Inflammatory macrophage (primary cell): ENCODE measurements at regions not wholly inside any gene's neighbourhood (a gene's known extent, or its start where the extent isn't known, plus 50 kb on each side); places are given as distances from the start of the nearest gene placed in this dataset.

Source experiments
- DNase-seq, 2 donors: peaks; one replicate each; pipeline ENCODE4 v3.0.0-alpha.2; 2020 to 2022

DNA sequence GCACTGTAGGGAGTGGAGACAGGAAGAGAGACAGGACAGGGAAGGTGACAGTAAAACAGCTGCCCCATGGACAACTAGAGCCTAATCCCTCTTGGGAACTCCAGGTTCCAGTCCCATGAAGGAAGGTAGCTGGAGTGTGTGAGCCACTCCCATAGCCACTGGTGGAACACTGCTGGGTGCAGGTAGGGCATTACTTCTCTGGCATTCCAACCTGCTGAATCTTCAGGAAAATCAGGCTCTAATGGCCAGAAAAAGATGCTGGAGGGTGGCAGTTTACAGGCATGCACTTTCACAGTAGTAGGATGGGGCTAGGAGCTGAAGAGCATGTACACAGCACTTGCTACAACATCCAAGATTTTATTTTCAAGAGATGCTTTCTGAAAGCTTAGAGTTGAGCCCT is 259.4 kb downstream of the AUH start:
- DNase-seq, result no peak

DNA sequence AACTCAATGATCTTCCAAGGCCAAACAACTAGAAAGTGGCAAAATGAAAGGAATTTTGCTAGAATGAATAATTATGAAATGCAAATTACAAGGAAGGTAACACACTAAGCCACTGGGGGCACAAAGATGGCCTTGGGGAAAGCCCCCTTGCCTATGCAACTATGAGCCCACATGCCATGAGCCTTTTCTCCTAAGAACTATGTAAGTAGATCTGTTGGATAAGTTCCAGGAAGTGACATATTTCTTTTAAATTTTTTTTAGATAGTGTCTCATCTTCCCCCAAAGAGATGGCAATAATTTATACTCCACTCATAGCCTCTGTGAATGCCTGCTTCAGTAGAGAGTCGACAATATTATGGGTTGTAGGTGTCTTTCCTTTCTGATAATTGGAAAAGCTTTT is 257.8 kb downstream of the AUH start:
- DNase-seq, result no peak

DNA sequence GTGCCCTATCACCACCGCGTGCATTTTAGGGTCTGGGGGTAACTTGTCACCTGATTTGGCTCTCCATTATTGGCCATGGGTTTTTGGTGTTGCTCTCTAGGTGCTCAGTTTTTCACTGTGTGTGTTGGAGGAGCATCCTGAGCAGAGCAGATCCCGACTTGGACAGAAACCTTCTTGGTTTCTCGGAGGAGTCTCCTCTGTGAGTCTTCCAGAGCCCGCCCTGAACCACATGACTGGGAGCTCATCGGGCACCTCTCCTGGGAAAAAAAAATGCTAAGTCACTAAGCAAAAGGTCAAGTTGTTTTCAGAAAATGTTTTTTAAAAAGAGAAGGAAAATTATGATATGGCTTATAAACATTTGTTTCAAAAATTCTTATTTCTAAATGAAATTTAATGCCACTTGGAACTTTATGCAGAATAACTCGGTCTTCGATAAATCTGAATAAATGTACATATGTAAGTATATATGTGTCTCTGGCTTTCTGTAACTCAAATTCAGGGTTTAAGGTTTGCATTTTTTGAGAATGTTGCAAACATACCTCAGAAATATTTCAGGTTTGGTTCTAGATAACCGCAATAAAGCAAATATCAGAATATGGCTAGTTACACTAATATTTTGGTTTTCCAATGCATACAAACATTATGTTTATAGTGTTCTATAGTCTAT is 255.2 kb downstream of the AUH start:
- no peak for DNase-seq

DNA sequence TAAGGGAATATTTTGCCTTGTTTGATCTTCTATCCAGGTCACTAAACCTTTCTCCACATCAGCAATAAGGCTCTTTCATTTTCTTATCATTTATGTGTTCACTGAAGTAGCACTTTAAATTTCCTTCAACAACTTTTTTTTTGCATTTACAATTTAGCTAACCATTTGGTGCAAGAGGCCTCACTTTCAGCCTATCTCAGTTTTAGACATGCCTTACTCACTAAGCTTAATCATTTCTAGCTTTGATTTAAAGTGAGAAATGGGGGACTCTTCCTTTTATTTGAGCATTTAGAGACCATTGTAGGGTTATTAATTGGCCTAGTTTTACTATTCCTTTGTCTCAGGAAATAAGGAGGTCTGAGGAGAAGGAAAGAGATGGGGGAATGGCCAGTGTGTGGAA is 250.5 kb downstream of the AUH start:
- DNase-seq, result no peak

DNA sequence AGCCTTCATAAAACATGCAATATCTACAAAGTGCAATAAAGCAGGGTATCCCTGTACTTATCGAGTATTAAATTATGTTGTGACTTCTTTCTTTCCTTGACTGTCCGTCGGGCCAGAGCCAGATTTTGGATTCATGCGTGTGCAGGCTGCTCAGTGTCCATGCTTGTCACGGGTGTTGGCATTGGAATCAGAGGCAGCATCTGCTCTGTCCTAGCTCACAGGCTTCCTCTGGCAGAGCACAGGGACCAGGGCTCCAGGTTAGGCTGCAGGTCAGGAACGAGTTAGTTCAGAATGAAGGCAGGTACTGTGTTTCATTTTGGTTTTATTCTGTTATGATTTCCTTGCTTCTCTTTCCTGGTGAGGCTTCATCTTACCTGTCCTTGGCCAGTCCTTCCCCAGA is 249.8 kb downstream of the AUH start:
- DNase-seq, result no peak

DNA sequence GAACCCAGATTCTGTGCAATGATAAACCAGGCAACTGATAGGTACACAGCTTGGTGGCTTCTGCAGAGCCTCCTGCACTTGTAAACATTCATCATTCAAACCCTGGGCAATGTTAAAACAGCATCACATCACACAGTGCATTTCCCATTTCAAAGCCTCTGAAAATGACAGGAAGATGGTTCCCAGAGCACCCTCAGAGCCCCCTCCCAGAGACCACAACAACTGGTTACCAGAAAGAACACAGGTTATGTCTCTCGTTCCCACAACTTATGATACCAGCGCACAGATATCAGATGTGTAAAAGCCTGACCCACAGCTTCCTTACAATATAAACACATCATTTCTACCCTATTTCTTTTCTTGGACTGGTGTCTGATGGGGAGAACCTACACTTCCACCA is 248.7 kb downstream of the AUH start:
- DNase-seq, result no peak

DNA sequence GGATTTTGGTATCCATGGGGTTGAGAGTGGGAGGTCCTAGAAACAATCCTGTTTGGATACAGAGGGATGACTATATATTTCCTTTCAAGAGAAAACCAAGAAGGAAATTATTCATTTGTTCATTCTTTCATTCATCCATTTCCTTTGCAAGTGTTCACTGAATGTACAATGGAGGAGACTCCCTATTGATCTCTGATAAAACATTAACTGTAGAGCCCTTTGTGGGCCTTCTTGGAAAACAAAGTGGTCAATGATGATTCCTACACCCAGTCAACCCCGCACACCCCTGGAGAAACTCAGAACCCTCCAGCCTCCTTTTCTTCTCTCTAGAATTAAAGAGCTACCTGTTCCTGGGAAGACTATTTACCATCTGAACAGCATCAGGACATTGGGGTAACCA is 247.3 kb downstream of the AUH start:
- DNase-seq, result no peak

DNA sequence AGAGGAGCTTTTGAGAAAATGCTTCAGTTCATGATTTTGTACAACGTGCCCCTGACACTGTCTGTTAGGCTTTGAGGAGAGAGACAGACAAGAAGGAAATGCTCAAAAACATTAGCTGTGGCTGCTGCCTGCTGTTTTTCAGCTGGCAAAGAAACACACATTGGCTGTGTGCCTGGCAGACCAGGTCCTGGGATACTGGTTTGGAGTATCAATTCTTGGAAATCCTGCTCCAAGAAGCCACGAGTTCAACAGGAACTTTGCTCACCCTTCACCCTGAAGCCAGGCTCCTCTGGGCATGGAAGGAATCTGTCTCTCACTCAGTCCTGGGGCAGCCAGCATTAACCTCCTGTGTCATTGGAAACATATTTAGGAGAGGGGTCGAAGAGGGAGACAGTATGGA is 245.5 kb downstream of the AUH start:
- DNase-seq, result no peak

DNA sequence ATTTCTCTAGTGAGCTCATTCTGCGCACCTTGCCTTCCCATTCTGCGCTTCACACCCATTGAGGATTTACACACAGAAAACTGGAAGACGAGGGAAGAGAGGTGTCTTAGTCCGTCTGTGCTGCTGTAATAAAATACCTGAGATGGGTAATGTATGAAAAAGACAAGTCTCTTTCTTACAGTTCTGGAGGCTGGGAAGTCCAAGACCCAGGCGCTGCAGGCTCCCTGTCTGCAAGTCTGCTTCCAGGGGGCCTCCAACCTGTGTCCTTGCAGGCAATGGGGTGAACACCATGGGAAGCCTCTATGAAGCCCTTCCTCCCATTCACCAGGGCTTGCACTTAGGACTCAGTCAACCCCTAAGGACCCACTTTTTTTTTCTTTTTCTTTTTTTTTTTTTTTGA is 245.0 kb downstream of the AUH start:
- DNase-seq, result no peak

DNA sequence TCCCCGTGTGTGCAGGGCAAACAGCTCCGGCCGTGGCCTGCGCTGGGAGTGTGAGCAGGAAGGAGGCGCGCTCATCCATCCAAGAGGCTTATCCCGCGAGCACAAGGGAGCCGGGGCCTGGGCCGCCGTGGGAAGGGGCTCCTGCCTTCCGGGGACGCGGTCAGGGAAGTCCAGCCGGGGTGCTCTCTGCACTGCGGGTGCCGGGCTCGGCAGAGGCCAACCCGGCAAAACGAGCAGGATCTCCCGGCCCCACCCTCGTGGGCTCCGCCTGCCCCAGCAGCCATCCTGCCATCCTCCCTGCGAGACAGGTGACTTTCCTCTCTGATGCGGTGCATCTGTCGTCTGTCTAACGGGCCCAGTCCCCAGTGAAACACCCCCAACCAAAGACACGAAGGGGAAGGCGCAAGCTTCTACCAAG is 244.2 kb downstream of the AUH start:
- DNase-seq, result no peak

DNA sequence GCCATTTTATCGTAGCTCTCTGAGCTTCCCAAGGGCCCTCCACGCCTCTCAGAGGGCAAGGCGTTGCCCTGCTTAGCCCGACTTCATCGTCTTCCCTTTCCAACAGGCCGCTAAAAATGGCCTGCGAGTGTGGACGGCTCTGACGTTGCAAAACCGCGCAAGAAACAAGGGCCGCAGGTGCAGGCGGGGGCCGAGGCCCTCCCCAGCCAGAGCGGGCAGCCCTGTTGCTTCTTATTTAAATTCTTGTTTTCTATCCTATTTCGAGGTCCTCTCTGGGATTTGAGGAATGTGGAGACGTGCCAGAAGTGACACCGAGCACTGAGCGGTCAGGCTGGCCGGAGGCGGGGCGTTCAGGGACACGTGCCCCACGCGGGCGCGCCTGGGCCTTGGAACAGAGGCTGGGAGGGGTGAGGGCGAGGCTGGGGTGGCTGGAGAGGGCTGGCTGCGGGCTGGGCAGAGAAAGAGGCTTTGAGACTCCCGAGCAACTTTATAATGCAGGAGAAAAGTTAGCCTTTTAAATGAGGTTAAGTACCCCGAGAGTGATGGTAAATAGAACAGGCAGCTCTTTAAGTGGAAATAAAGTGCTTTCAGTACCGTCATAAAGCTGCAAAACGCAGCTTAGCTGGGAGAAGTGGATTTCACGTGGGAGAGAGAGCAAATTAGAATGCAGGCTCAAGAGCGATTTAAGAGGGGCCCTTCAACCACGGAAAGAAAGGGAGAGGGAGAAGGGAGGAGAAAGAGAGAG is 243.6 kb downstream of the AUH start:
- DNase-seq, result peak; percentile 24 to 42

DNA sequence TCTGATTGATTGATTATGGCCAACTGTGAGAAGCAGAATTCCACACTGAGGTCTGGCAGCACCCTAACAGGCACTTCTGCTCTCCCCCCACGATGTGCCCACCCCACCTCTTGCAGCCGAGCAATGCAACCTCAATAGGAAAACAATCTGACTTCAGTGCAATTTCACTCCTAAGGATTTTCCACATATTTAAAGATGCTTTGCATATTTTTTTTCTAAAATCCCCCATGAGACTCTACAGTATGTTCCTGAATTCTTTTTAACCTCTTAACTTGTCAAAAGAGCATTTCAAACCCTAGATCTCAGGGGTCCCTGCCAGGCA is 243.1 kb downstream of the AUH start:
- no peak for DNase-seq

DNA sequence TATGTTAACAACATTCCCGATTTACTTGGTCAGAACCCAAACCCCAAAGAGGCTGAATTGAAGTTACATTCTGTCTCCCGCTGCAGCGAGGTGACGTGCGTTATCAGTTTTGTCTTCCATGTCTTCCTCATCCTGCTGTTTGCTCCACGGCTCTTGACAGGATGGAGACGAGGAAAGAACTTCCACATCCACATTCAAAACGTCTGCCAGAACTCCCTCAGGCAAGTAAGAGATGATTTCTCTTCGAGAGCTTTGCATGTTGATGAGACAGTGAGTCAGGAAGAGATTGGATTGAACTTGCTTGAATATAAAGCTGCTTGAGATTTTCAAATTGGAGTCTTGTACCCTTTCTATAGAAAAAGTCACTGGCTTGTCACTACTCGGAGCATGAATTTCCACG is 242.6 kb downstream of the AUH start:
- DNase-seq, result no peak

DNA sequence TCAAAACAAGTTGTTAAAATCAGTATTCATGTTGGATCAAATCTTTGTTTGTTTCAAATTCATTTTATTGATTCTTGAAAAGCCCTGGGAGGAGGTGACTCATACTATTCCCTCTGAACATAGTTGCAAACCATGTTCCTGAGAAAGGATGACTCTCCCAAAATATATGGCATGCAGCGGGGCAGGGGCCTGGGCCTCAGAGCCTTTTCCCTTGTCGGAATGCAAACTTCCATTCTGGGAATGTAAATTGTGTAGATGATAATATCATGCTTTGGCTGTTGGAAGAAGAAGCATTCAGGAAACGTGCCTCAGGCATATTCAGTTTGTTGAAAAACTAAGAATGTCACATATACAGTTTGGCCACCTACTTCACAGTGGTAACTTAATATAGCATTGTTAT is 242.0 kb downstream of the AUH start:
- no peak for DNase-seq

DNA sequence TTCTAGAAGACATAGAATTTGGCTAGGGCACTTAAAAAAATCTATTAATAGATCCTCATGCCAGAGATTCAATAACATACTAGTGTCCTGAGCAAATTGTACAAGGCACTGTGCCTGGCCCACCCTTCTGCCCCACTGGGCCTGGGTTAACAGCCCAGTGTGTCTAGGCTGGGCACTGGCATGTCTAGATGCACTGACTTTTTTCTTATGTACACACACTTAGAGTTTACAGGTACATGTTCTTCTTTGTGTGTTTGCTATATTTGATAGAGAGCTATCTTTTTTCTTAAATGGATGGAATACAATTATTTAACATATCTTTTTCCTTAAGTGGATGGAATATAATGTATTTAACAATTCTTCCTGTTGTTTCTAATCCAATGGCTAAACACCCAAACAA is 241.5 kb downstream of the AUH start:
- DNase-seq, result no peak

DNA sequence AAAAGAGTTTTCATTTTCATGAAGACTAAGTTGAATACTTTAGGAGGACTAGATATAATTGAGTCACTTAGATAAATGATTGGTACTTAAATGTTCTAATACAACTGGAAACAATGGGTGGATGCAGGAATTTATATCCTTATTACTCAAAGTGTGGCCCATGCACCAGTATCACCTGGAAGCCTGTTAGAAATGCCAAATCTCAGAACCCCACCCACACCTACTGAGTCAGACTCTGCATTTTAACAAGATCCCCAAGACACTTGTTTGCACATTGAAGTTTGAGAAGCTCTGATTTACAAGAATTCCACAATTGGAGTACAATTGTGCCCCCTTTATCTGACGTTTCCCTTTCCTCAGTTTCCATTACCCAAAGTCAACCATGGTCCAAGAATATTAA is 239.0 kb downstream of the AUH start:
- no peak for DNase-seq

DNA sequence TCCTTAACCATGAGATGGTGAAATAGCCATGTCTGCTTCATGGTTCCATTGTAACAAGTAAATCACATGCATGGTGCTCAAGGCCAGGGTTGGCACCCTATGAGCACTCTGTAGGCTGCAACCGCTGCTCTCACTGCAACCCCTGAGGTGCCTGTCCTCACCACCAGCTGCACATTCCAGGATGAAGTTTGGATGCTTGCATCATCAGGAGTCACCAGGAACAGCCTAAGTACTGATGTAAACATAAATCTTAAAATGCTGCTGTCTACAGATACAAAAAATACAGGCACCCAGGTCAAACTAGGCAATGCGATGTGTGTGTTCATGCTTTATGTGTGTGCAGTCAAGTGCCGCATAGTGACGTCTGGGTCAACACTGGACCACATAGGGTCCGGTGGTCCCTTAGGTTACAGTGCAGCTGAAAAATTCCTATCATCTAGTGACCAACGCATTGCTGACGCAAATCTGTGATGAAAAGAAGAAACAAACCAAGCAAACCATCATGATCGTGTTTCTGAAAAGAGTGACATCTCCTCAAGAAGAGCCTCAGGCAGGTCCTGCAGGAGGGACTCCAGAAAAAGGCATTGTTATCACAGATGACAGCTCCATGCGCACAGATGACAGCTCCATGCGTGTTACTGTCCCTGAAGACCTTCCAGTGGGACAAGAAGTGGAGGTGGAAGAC is 234.8 kb downstream of the AUH start:
- DNase-seq, result no peak

DNA sequence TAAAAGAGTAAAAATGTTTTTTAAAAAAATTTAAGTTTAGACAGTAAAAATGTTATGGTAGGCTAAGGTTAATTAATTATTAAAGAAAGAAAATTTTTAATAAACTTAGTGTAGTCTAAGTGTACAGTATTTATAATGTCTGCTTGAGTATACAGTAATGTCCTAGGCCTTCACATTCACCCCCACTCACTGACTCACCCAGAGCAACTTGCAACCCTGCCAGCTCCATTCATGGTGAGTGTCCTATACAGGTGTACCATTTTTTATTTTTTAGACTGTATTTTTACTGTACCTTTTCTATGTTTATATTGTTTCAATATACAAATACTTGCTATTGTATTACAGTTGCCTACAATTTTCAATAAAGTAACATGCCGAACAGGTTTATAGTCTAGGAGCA is 234.1 kb downstream of the AUH start:
- no peak for DNase-seq

DNA sequence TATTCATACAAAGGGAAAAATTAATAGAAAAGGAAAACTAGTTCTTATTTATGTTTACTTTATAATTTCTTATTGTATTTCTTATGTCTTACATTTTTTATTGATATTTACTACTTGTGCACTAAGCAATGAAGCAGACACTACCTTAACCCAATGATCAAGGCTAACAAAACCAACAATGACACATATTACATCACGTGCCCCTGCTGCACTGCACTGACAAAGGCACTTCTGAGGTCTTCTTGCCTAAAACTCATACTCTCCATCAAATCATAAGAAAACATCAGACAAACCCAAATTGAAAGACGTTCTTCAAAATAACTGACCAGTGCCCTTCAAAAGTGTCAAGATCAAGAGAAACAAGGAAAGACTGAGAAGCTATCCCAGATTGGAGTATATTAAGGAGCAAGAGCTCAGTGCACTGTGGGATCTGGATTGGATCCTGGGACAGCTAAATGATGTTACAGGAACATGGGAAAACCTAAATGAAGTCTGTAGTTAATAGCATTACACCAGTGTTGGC is 230.9 kb downstream of the AUH start:
- no peak for DNase-seq

DNA sequence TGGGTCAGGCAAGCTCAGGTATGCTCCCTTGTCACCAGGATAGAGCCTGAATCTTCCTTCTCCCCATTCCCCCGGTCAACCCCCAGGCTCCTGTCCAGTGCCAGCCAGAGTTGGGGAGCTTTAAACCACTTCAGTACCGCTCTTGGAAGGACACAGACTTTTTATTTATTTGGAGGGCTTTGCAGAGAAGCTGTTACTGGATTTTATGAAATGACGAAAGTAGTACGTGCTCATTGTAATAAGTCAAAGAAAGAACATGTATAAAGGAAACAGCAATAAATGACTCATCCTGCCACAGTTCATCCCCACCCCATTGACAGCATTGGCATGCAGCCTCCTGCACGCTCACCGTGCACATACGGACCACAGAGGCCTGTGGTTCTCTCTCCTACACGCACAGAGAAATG is 230.3 kb downstream of the AUH start:
- DNase-seq, result peak; percentile 22 to 39

DNA sequence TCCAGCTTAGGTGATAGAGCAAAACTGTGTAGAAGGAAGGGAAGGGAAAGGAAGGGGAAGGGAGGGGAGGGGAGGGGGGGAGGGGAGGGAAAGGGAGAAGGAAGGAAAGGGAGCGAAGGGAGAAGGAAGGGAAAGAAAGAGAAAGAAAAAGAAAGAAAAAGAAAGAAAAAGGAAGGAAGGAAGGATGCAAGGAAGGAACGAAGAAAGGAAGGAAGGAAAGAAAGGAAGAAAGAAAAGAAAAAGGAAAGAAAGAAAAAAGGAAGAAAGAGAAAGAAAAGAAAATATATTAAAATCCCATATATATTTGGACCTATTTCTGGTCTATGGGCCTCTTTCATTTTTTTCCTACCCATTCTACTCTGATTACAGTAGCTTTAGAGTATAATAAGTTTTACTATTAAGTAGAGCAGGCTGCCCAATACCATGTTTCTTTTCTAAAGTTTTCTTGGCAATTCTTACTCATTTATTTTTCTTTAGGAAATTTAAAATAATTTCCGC is 229.1 kb downstream of the AUH start:
- no peak for DNase-seq

DNA sequence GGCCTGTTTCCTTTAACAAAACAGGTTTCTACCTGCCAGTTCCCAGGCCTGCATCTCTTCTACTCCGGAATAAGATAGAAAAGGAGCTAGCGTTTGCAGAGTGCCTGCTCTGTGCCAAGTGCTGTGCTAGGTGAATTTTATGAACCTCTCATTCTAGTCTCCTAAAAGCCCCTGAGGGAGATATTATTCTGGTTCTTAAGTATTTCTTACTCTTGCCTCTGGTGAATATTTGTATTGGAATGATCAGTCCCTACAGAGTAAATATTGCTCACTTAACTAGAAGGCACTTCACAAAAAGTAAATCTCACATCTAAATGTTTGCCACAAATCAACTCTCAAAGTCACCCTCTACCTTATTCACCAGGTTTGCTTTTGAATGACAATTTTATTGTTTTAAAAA is 227.1 kb downstream of the AUH start:
- DNase-seq, result no peak

DNA sequence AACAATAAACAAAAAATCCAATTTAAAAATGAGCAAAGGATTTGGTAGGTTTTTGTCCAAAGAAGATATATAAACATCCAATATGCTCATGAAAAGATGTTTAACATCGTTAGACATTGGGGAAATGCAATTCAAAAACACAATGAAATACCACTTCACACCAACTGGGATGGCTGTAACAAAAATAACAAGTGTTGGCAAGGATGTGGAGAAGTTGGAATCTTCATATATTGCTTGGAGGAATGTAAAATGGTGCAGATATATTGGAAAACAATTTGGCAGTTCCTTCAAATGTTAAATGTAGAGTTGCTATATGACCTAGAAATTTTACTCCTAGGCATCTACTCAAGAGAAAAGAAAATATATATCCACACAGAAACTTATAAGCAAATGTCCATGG is 224.3 kb downstream of the AUH start:
- DNase-seq, result no peak

DNA sequence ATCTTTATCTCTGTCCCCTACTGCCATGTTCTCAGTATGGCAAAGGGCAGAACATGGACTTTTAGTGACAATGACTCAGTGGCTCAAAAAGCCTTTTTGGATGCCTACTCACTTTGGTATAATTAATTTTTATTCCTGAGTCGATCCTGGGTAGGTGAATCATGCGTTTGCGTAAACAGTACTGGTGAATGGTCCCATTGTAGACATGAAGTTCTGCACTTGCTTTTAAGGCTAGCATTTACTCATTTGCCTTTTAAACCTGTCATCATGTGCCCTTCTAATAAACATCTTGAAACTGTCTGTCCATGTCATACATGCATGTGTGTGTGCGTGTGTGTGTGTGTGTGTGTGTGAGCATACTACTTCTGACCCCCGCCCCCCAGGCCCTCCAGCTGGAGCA is 223.0 kb downstream of the AUH start:
- no peak for DNase-seq
